PC-3 (cell line): ENCODE measurements at regions not wholly inside any gene's neighbourhood (a gene's known extent, or its start where the extent isn't known, plus 50 kb on each side); places are given as distances from the start of the nearest gene placed in this dataset.

Experiments
- EZH2 ChIP-seq: fragments of 300-600 bp; sonication (generic); IDR thresholded peaks from one replicate; pipeline ENCODE4 v1.6.1; 2017; ENCODE audit warnings: antibody characterized with exemption, mild to moderate bottlenecking, low read length; ENCODE audit not compliant: unreplicated experiment
- EZH2phosphoT487 ChIP-seq: fragments of 300-600 bp; sonication (generic); IDR thresholded peaks from 2 replicates; pipeline ENCODE4 v1.6.1; 2018; ENCODE audit warnings: mild to moderate bottlenecking, antibody characterized with exemption, low read length, borderline replicate concordance
- TF ChIP-seq, protein P1 (sequence below): fragments of 300-600 bp; sonication (generic); conservative IDR thresholded peaks from 2 replicates; pipeline ENCODE4 v1.5.1; 2017; ENCODE audit warnings: antibody characterized with exemption, low read depth, mild to moderate bottlenecking, low read length

DNA sequence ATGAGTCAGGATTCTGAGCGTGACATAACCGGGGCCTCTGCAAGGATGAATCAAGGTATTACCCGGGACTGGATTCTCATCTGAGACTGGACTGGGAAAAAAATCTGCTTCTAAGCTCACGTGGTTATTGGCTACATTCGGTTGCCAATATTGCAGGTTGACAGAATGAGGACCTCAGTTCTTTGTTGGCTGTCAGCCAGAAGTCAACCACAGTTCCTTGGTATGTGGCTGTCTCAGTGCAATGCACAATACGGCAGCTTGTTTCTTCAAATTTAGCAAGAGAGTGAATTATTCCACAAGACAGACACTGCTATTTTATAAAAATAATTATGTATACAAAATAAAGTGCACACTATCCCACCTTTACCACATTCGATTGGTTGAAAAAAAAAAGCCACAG, 424.2 kb downstream of the KLHL4 start:
- TF ChIP-seq, protein P1, sequence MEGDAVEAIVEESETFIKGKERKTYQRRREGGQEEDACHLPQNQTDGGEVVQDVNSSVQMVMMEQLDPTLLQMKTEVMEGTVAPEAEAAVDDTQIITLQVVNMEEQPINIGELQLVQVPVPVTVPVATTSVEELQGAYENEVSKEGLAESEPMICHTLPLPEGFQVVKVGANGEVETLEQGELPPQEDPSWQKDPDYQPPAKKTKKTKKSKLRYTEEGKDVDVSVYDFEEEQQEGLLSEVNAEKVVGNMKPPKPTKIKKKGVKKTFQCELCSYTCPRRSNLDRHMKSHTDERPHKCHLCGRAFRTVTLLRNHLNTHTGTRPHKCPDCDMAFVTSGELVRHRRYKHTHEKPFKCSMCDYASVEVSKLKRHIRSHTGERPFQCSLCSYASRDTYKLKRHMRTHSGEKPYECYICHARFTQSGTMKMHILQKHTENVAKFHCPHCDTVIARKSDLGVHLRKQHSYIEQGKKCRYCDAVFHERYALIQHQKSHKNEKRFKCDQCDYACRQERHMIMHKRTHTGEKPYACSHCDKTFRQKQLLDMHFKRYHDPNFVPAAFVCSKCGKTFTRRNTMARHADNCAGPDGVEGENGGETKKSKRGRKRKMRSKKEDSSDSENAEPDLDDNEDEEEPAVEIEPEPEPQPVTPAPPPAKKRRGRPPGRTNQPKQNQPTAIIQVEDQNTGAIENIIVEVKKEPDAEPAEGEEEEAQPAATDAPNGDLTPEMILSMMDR, result no peak
- TF ChIP-seq EZH2phosphoT487 (no peak), EZH2 (no peak)
